Kidney (tissue), 13 donors: ENCODE measurements at regions not wholly inside any gene's neighbourhood (a gene's known extent, or its start where the extent isn't known, plus 50 kb on each side); places are given as distances from the start of the nearest gene placed in this dataset.

Experiments
- DNase-seq, 5 donors: peaks; one replicate each; pipeline ENCODE4 v3.0.0-alpha.2; 2013 to 2020
- FAIRE-seq: peaks from 2 replicates; lab custom pipeline; 2012; peaks lifted over from hg19 to GRCh38; lab: Jason Lieb, UNC
- H3K27ac ChIP-seq, 2 donors: one replicate each; pipeline ENCODE4 v1.7.0; 2013; ENCODE audit warnings: low read depth in 2 of 2, low read length in 2 of 2, inconsistent platforms in 1 of 2
- H3K27me3 ChIP-seq: one replicate; pipeline ENCODE4 v1.7.1; 2013; ENCODE audit warnings: low read length, inconsistent platforms; ENCODE audit not compliant: control insufficient read depth, insufficient read depth
- H3K36me3 ChIP-seq, 3 donors: one replicate each; pipeline versions ENCODE4 v1.7.0 to v1.7.1; 2013; ENCODE audit warnings: low read length in 3 of 3, control low read depth in 1 of 3, inconsistent platforms in 1 of 3; ENCODE audit not compliant: insufficient read depth in 3 of 3, control insufficient read depth in 2 of 3
- H3K4me1 ChIP-seq, 3 donors: one replicate each; pipeline versions ENCODE4 v1.7.0 to v1.7.1; 2013; ENCODE audit warnings: low read length in 3 of 3, inconsistent platforms in 1 of 3, low read depth in 1 of 3; ENCODE audit not compliant: control insufficient read depth in 2 of 3, insufficient read depth in 2 of 3
- H3K4me3 ChIP-seq, 3 donors: one replicate each; pipeline versions ENCODE4 v1.7.0 to v1.8.1; 2013; ENCODE audit warnings: low read length in 3 of 3, control low read depth in 1 of 3, inconsistent platforms in 1 of 3
- H3K9ac ChIP-seq, 3 donors: one replicate each; pipeline versions ENCODE4 v1.7.0 to v1.7.1; 2013; ENCODE audit warnings: low read length in 3 of 3, control low read depth in 1 of 3, inconsistent platforms in 1 of 3
- H3K9me3 ChIP-seq, 3 donors: one replicate each; pipeline versions ENCODE4 v1.7.0 to v1.7.1; 2013; ENCODE audit warnings: low read length in 3 of 3, control low read depth in 1 of 3, inconsistent platforms in 1 of 3; ENCODE audit not compliant: control insufficient read depth in 2 of 3, insufficient read depth in 1 of 3
- CTCF ChIP-seq: IDR thresholded peaks from 3 replicates; pipeline ENCODE4 v1.5.1; 2012; ENCODE audit warnings: mild to moderate bottlenecking, moderate library complexity, borderline replicate concordance; ENCODE audit not compliant: insufficient read depth; ENCODE audit errors: extremely low read depth
- intact Hi-C: fragments of 100-400 bp; cut with DNase I; formaldehyde crosslinking; loops from one replicate; pipeline ENCODE4 v1.11.1; 2022
- donor health status: control.
- donor health status: control.
- donor health status: control.
- donor health status: control.
- donor health status: control.
- donor health status: DM: yes; HTN: yes; CAD: no.
- donor health status: Normal renal cell carcinoma (clear cell type).

- no peak for DNase-seq
These were observed 622.2 kb upstream of the GCFC2 start for GRCh38 chr2:76332871-76333270.

DNA sequence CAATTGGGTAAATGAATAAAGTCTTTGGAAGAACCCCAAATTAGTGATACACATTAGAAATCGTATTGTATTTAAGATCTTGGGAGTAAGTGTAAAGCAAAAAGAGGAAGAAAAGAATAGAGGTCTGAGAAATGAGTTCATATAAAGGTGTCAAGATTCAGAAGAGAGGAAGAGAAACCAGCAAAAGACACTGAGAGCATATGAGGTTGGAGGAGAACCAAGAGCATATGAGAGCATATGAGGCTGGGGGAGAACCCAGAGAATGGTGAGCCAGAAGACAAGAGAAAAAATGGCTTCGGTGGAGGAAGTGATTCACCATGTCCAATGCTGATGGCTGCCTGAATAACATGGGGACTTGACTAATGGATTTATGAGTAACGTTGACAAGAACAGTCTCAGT is 620.1 kb upstream of the GCFC2 start:
- FAIRE-seq (no peak), DNase-seq (no peak)
- Histone ChIP-seq H3K4me3 (no peak overlapping the region), H3K27me3 (no peaks in the 10 kb centered on the region), H3K9ac (no peak overlapping the region), H3K36me3 (no peaks in the 10 kb centered on the region), H3K4me1 (no peaks in the 10 kb centered on the region), H3K9me3 (no peaks in the 10 kb centered on the region), H3K27ac (no peak overlapping the region)
- TF ChIP-seq CTCF = no peak
- intact Hi-C loops = no loop called here

More at GRCh38 chr2:76332871-76333270, 622.2 kb upstream of the GCFC2 start:
- H3K4me1 ChIP-seq = no peaks in the 10 kb centered on the region
- no peak overlapping the region for H3K9ac ChIP-seq
- H3K27me3 ChIP-seq = no peaks in the 10 kb centered on the region
- no peak overlapping the region for H3K27ac ChIP-seq
- no peak overlapping the region for H3K4me3 ChIP-seq
- H3K36me3 ChIP-seq = no peaks in the 10 kb centered on the region
- TF ChIP-seq CTCF = no peak
- FAIRE-seq = no peak
- H3K9me3 ChIP-seq = no peaks in the 10 kb centered on the region
- intact Hi-C loops = no loop called here

- Histone ChIP-seq H3K4me1 (no peaks in the 10 kb centered on the region), H3K9ac (no peak overlapping the region), H3K9me3 (no peaks in the 10 kb centered on the region), H3K27me3 (no peaks in the 10 kb centered on the region), H3K36me3 (no peaks in the 10 kb centered on the region), H3K27ac (no peak overlapping the region), H3K4me3 (no peak overlapping the region)
- no peak for FAIRE-seq
- intact Hi-C loops = no loop called here
- DNase-seq = no peak
- no peak for TF ChIP-seq CTCF
These were observed 615.9 kb upstream of the GCFC2 start for GRCh38 chr2:76326636-76327035.

- Histone ChIP-seq H3K9me3 (no peaks in the 10 kb centered on the region), H3K4me3 (no peak overlapping the region), H3K36me3 (no peaks in the 10 kb centered on the region), H3K9ac (no peak overlapping the region), H3K4me1 (no peaks in the 10 kb centered on the region), H3K27me3 (no peaks in the 10 kb centered on the region), H3K27ac (no peak overlapping the region)
- no peak for FAIRE-seq
- DNase-seq = no peak
- intact Hi-C loops = no loop called here
- TF ChIP-seq CTCF = no peak
These were observed 612.7 kb upstream of the GCFC2 start for GRCh38 chr2:76323381-76323780.
